Endothelial cell of umbilical vein (primary cell): ENCODE measurements at regions not wholly inside any gene's neighbourhood (a gene's known extent, or its start where the extent isn't known, plus 50 kb on each side); places are given as distances from the start of the nearest gene placed in this dataset.

ENCODE experiments used
- BruUV-seq: library from RNA; stranded (reverse); fragments of 400-500 nt; replicated peaks from 2 replicates; lab custom pipeline; 2021; lab: Mats Ljungman, UMichigan
- CTCF ChIA-PET: fragments of 300-600, 350-600 bp; sonication (Branson Sonifier 250); formaldehyde crosslinking; loops from one replicate; lab custom pipeline; 2021; ENCODE audit warnings: antibody characterized with exemption, inconsistent platforms; lab: Charles Lee
- POLR2A ChIA-PET: fragments of 300-600, 350-600 bp; sonication (Branson Sonifier 250); formaldehyde crosslinking; loops from one replicate; lab custom pipeline; 2021; ENCODE audit warnings: antibody characterized with exemption, inconsistent platforms; lab: Charles Lee
- DNase-seq: peaks from one replicate; pipeline ENCODE4 v3.0.0-alpha.2; 2011; ENCODE audit warnings: low read depth, low spot score
- FAIRE-seq: peaks from 2 replicates; lab custom pipeline; 2011; peaks lifted over from hg19 to GRCh38; lab: Jason Lieb, UNC
- H2AFZ ChIP-seq: 2 replicates; pipeline ENCODE4 v1.6.0; 2012; ENCODE audit warnings: low read depth, low read length, control low read depth, inconsistent platforms
- H3K27ac ChIP-seq: 2 replicates; pipeline ENCODE4 v1.5.1; 2011; ENCODE audit warnings: low read depth, mild to moderate bottlenecking, control low read depth, low read length, moderate library complexity; ENCODE audit not compliant: insufficient read depth
- H3K27me3 ChIP-seq, 2 experiments: 2 replicates each; pipeline versions ENCODE4 v1.6.0 to v1.6.1; 2011; ENCODE audit warnings: low read length in 2 of 2, mixed read lengths in 1 of 2; ENCODE audit not compliant: control insufficient read depth in 2 of 2, insufficient read depth in 2 of 2
- H3K36me3 ChIP-seq, 2 experiments: 2 replicates in 1 of 2; 3 replicates in 1 of 2; pipeline ENCODE4 v1.5.1; 2011; ENCODE audit warnings: low read length in 2 of 2, mild to moderate bottlenecking in 1 of 2, moderate library complexity in 1 of 2; ENCODE audit not compliant: control insufficient read depth in 2 of 2, insufficient read depth in 2 of 2; ENCODE audit errors: extremely low read depth in 1 of 2
- H3K4me1 ChIP-seq: 3 replicates; pipeline ENCODE4 v1.5.1; 2011; ENCODE audit warnings: mild to moderate bottlenecking, low read length; ENCODE audit not compliant: control insufficient read depth, insufficient read depth; ENCODE audit errors: extremely low read depth
- H3K4me2 ChIP-seq: 2 replicates; pipeline ENCODE4 v1.6.1; 2011; ENCODE audit warnings: low read length, control low read depth, mixed read lengths; ENCODE audit not compliant: insufficient read depth
- H3K4me3 ChIP-seq, 3 experiments: fragments of 200-600 bp in 1 of 3; sonication (generic), shearing (Covaris generic) in 1 of 3; replicated peaks in 1 of 3; 2 replicates each; pipeline ENCODE4 v1.5.1; 2011 to 2016; ENCODE audit warnings: control low read depth in 3 of 3, low read length in 3 of 3, mild to moderate bottlenecking in 2 of 3, inconsistent platforms in 1 of 3, low read depth in 1 of 3, moderate library complexity in 1 of 3; ENCODE audit not compliant: insufficient read depth in 1 of 3
- H3K79me2 ChIP-seq: 2 replicates; pipeline ENCODE4 v1.6.0; 2012; ENCODE audit warnings: low read length, inconsistent platforms; ENCODE audit not compliant: control insufficient read depth, insufficient read depth
- H3K9ac ChIP-seq: replicated peaks from 2 replicates; pipeline ENCODE3; 2011; ENCODE audit warnings: low read length, control low read depth; ENCODE audit not compliant: insufficient read depth; ENCODE audit errors: extremely low read depth
- H3K9me1 ChIP-seq: replicated peaks from 3 replicates; pipeline ENCODE4 v1.6.0; 2011; ENCODE audit warnings: mild to moderate bottlenecking, low read length; ENCODE audit not compliant: control insufficient read depth, insufficient read depth; ENCODE audit errors: extremely low read depth
- H3K9me3 ChIP-seq: replicated peaks from 2 replicates; pipeline ENCODE4 v1.5.1; 2012; ENCODE audit warnings: low read length, inconsistent platforms; ENCODE audit not compliant: control insufficient read depth, insufficient read depth
- H4K20me1 ChIP-seq: replicated peaks from 2 replicates; pipeline ENCODE3; 2011; ENCODE audit warnings: mild to moderate bottlenecking, low read length; ENCODE audit not compliant: control insufficient read depth, insufficient read depth; ENCODE audit errors: extremely low read depth
- EZH2 ChIP-seq: IDR thresholded peaks from 2 replicates; pipeline ENCODE4 v1.6.1; 2012; ENCODE audit warnings: borderline replicate concordance, low read depth, mild to moderate bottlenecking, moderate library complexity, low read length, inconsistent platforms; ENCODE audit not compliant: severe bottlenecking
- FOS ChIP-seq: IDR thresholded peaks from 2 replicates; pipeline ENCODE4 v1.6.1; 2011; ENCODE audit warnings: mild to moderate bottlenecking, low read length, moderate library complexity, borderline replicate concordance; ENCODE audit not compliant: insufficient read depth
- GATA2 ChIP-seq: IDR thresholded peaks from 2 replicates; pipeline ENCODE4 v1.7.0; 2011; ENCODE audit warnings: low read depth, mild to moderate bottlenecking, moderate library complexity, mixed read lengths, low read length; ENCODE audit not compliant: insufficient read length, insufficient read depth
- JUN ChIP-seq: IDR thresholded peaks from 2 replicates; pipeline ENCODE4 v1.6.1; 2011; ENCODE audit warnings: borderline replicate concordance, low read depth; ENCODE audit not compliant: insufficient read length, insufficient read depth
- MYC ChIP-seq: IDR thresholded peaks from one replicate; pipeline ENCODE4 v1.6.1; 2011; ENCODE audit warnings: mild to moderate bottlenecking, low read depth, low read length
- POLR2A ChIP-seq: IDR thresholded peaks from 2 replicates; pipeline ENCODE4 v1.6.1; 2012; ENCODE audit warnings: low read depth, mild to moderate bottlenecking, control low read depth, low read length
- POLR2AphosphoS5 ChIP-seq: IDR thresholded peaks from 2 replicates; pipeline ENCODE4 v1.6.1; 2012; ENCODE audit warnings: low read depth, mild to moderate bottlenecking, control low read depth, low read length, moderate library complexity; ENCODE audit not compliant: insufficient read depth
- dilution Hi-C: fragments of 300-500 bp; cut with MboI; formaldehyde crosslinking; loops from one replicate; pipeline ENCODE4 v1.15.0; 2019; ENCODE audit warnings: low sequenced_read_pairs; ENCODE audit not compliant: extremely low pct_ligation_motif_present
- intact Hi-C: fragments of 100-400 bp; cut with micrococcal nuclease; formaldehyde crosslinking; loops from one replicate; pipeline ENCODE4 v1.10.0; 2022
- TF ChIP-seq, protein P1 (sequence below): IDR thresholded peaks from 2 replicates; pipeline ENCODE4 v1.6.1; 2011; ENCODE audit not compliant: insufficient read depth, insufficient read length
- TF ChIP-seq, protein P2 (sequence below), 2 donors: IDR thresholded peaks; 1 replicate in 1 of 2; 2 replicates in 1 of 2; pipeline ENCODE4 v1.5.1; 2011; ENCODE audit warnings: low read length in 2 of 2, mild to moderate bottlenecking in 2 of 2, moderate library complexity in 2 of 2, control low read depth in 1 of 2, inconsistent platforms in 1 of 2, low read depth in 1 of 2; ENCODE audit not compliant: insufficient read depth in 1 of 2; ENCODE audit errors: extremely low read depth in 1 of 2

DNA sequence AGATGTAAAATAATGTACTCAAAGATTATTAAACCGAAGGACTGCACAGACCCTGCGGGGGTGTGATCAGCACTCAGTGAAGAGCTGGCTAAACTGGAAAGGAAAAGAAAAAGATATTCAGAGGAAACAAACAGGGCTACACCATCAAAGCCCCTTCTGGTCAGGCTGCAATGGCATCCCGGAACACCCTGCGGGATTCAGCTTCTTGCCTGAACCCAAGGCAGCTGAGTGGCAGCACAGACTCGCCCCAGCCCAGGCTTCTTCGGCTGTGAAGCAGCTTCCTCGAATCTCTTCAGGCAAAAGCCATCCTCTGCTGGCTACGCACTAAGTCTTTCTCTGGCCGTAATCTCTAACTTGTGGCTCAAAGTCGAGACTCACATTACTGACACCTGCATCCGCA is 220.9 kb downstream of the TEX29 start:
- no peak overlapping the region for H2AFZ ChIP-seq
- H3K4me1 ChIP-seq, result no peaks in the 10 kb centered on the region
- no peaks in the 10 kb centered on the region for H3K9me1 ChIP-seq
- no peak overlapping the region for H3K4me3 ChIP-seq
- BruUV-seq, result no TSS peak
- dilution Hi-C loops, result no loop called here
- FAIRE-seq (no peak), DNase-seq (no peak)
- H3K9ac ChIP-seq, result no peak overlapping the region
- intact Hi-C loops, result no loop called here
- no peak overlapping the region for H3K4me2 ChIP-seq
- H3K36me3 ChIP-seq, result no peaks in the 10 kb centered on the region
- no peaks in the 10 kb centered on the region for H3K9me3 ChIP-seq
- CTCF ChIA-PET, result no interaction called here
- H3K27me3 ChIP-seq, result no peaks in the 10 kb centered on the region
- TF ChIP-seq, protein P1, sequence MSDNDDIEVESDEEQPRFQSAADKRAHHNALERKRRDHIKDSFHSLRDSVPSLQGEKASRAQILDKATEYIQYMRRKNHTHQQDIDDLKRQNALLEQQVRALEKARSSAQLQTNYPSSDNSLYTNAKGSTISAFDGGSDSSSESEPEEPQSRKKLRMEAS, result no peak
- TF ChIP-seq FOS (no peak), POLR2AphosphoS5 (no peak), EZH2 (no peak), JUN (no peak), MYC (no peak), POLR2A (no peak), GATA2 (no peak)
- TF ChIP-seq, protein P2, sequence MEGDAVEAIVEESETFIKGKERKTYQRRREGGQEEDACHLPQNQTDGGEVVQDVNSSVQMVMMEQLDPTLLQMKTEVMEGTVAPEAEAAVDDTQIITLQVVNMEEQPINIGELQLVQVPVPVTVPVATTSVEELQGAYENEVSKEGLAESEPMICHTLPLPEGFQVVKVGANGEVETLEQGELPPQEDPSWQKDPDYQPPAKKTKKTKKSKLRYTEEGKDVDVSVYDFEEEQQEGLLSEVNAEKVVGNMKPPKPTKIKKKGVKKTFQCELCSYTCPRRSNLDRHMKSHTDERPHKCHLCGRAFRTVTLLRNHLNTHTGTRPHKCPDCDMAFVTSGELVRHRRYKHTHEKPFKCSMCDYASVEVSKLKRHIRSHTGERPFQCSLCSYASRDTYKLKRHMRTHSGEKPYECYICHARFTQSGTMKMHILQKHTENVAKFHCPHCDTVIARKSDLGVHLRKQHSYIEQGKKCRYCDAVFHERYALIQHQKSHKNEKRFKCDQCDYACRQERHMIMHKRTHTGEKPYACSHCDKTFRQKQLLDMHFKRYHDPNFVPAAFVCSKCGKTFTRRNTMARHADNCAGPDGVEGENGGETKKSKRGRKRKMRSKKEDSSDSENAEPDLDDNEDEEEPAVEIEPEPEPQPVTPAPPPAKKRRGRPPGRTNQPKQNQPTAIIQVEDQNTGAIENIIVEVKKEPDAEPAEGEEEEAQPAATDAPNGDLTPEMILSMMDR (IDR thresholded peaks at IDR 0.05; ENCODE audit: extremely low read depth in 1 of 2, insufficient read depth in 1 of 2, low read depth in 1 of 2, low read length in 2 of 2), result no peak
- no peaks in the 10 kb centered on the region for H3K79me2 ChIP-seq
- H3K27ac ChIP-seq, result no peak overlapping the region
- H4K20me1 ChIP-seq, result no peaks in the 10 kb centered on the region
- POLR2A ChIA-PET, result no interaction called here
